BE2C (cell line): ENCODE measurements at regions not wholly inside any gene's neighbourhood (a gene's known extent, or its start where the extent isn't known, plus 50 kb on each side); places are given as distances from the start of the nearest gene placed in this dataset.

Experiments
- DNase-seq: peaks from one replicate; pipeline ENCODE4 v3.0.0-alpha.2; 2020
- H3K27me3 ChIP-seq: fragments of 250-450 bp; sonication (Bioruptor Pico); 2 replicates; pipeline ENCODE4 v1.5.1; 2020; ENCODE audit warnings: mild to moderate bottlenecking
- H3K36me3 ChIP-seq: fragments of 250-450 bp; sonication (Bioruptor Pico); 2 replicates; pipeline ENCODE4 v1.5.1; 2020; ENCODE audit warnings: mild to moderate bottlenecking
- H3K4me1 ChIP-seq: fragments of 250-450 bp; sonication (Bioruptor Pico); 2 replicates; pipeline ENCODE4 v1.5.1; 2020
- H3K4me3 ChIP-seq: 2 replicates; pipeline ENCODE4 v1.5.1; 2011; ENCODE audit warnings: low read depth, low read length
- H3K9me3 ChIP-seq: fragments of 250-450 bp; sonication (Bioruptor Pico); 2 replicates; pipeline ENCODE4 v1.5.1; 2020
- CTCF ChIP-seq: IDR thresholded peaks from 2 replicates; pipeline ENCODE4 v1.5.1; 2012; ENCODE audit warnings: mild to moderate bottlenecking, low read depth, low read length

- Histone ChIP-seq H3K4me1 (no peaks in the 10 kb centered on the region), H3K27me3 (peaks cover 54% of the 10 kb centered on the region), H3K9me3 (no peaks in the 10 kb centered on the region; the same call in 1 of the 2 replicates), H3K4me3 (no peak overlapping the region), H3K36me3 (no peaks in the 10 kb centered on the region)
- no peak for TF ChIP-seq CTCF
- DNase-seq, result no peak
Measured at GRCh38 chr15:60077581-60078359, 73.7 kb downstream of the FOXB1 start.

GRCh38 chr15:60079210-60079609 lies 75.1 kb downstream of the FOXB1 start:
- H3K4me3 ChIP-seq, result no peak overlapping the region
- H3K4me1 ChIP-seq, result no peaks in the 10 kb centered on the region
- no peaks in the 10 kb centered on the region for H3K36me3 ChIP-seq
- DNase-seq, result no peak
- H3K9me3 ChIP-seq, result no peaks in the 10 kb centered on the region; the same call in 1 of the 2 replicates
- peaks cover 49% of the 10 kb centered on the region for H3K27me3 ChIP-seq
- TF ChIP-seq CTCF, result peak; percentile 33

- Histone ChIP-seq H3K36me3 (no peaks in the 10 kb centered on the region), H3K9me3 (no peaks in the 10 kb centered on the region; the same call in 1 of the 2 replicates), H3K4me1 (no peaks in the 10 kb centered on the region), H3K4me3 (no peak overlapping the region), H3K27me3 (peaks cover 31% of the 10 kb centered on the region)
- TF ChIP-seq CTCF, result no peak
- no peak for DNase-seq
Measured at GRCh38 chr15:60081976-60082375, 77.9 kb downstream of the FOXB1 start.

GRCh38 chr15:60083318-60083717 lies 79.2 kb downstream of the FOXB1 start:
- H3K36me3 ChIP-seq, result no peaks in the 10 kb centered on the region
- peaks cover 30% of the 10 kb centered on the region for H3K27me3 ChIP-seq
- H3K9me3 ChIP-seq, result no peaks in the 10 kb centered on the region; the same call in 1 of the 2 replicates
- TF ChIP-seq CTCF, result no peak
- no peak for DNase-seq
- H3K4me3 ChIP-seq, result no peak overlapping the region
- H3K4me1 ChIP-seq, result no peaks in the 10 kb centered on the region

- peaks cover 53% of the 10 kb centered on the region for H3K27me3 ChIP-seq
- H3K4me3 ChIP-seq, result no peak overlapping the region
- DNase-seq, result no peak
- no peak for TF ChIP-seq CTCF
- H3K4me1 ChIP-seq, result no peaks in the 10 kb centered on the region
- H3K9me3 ChIP-seq, result no peaks in the 10 kb centered on the region
- H3K36me3 ChIP-seq, result no peaks in the 10 kb centered on the region
Measured at GRCh38 chr15:60086681-60087429, 82.7 kb downstream of the FOXB1 start.

GRCh38 chr15:60087561-60087960 lies 83.5 kb downstream of the FOXB1 start:
- H3K9me3 ChIP-seq, result no peaks in the 10 kb centered on the region

More at GRCh38 chr15:60087561-60087960, 83.5 kb downstream of the FOXB1 start:
- no peak for DNase-seq
- Histone ChIP-seq H3K4me3 (no peak overlapping the region), H3K4me1 (no peaks in the 10 kb centered on the region), H3K27me3 (peaks cover 52% of the 10 kb centered on the region), H3K36me3 (no peaks in the 10 kb centered on the region)
- no peak for TF ChIP-seq CTCF
